ENCODE measurements at regions not wholly inside any gene's neighbourhood (a gene's known extent, or its start where the extent isn't known, plus 50 kb on each side); places are given as distances from the start of the nearest gene placed in this dataset.
"Not testable (repeated sequence)": the region's sequence is repeated elsewhere in the genome, so short reads cannot be mapped to it uniquely, and the experiment has no call there.

- no peaks in the 10 kb centered on the region for H3K9me3 Mint-ChIP-seq
- H3K4me3 Mint-ChIP-seq: no peak overlapping the region
- no peak overlapping the region for H3K27ac Mint-ChIP-seq
- no peak for DNase-seq
- H3K36me3 Mint-ChIP-seq: no peaks in the 10 kb centered on the region
- no peaks in the 10 kb centered on the region for H3K27me3 Mint-ChIP-seq
- no peaks in the 10 kb centered on the region for H3K4me1 Mint-ChIP-seq
Measured at GRCh38 chr15:26115229-26115943, 252.3 kb upstream of the ATP10A start.

- H3K4me1 Mint-ChIP-seq, H3K27me3 Mint-ChIP-seq, H3K4me3 Mint-ChIP-seq, H3K27ac Mint-ChIP-seq, DNase-seq, H3K9me3 Mint-ChIP-seq, H3K36me3 Mint-ChIP-seq: not testable (repeated sequence)
Measured at GRCh38 chr15:26114128-26114527, 251.0 kb upstream of the ATP10A start.

- Mint-ChIP-seq H3K27ac (no peak overlapping the region), H3K27me3 (no peaks in the 10 kb centered on the region), H3K4me3 (no peak overlapping the region), H3K9me3 (no peaks in the 10 kb centered on the region), H3K4me1 (no peaks in the 10 kb centered on the region), H3K36me3 (no peaks in the 10 kb centered on the region)
- no peak for DNase-seq
Measured at GRCh38 chr15:26113296-26113695, 250.2 kb upstream of the ATP10A start.

- Mint-ChIP-seq H3K4me3 (no peak overlapping the region), H3K36me3 (no peaks in the 10 kb centered on the region), H3K27ac (no peak overlapping the region), H3K9me3 (no peaks in the 10 kb centered on the region), H3K4me1 (no peaks in the 10 kb centered on the region), H3K27me3 (no peaks in the 10 kb centered on the region)
- no peak for DNase-seq
Measured at GRCh38 chr15:26109203-26109602, 246.1 kb upstream of the ATP10A start.

GRCh38 chr15:26106556-26106955, 243.4 kb upstream of the ATP10A start:
- Mint-ChIP-seq H3K4me1 (no peaks in the 10 kb centered on the region), H3K27me3 (peaks cover 13% of the 10 kb centered on the region), H3K9me3 (no peaks in the 10 kb centered on the region), H3K27ac (no peak overlapping the region), H3K4me3 (no peak overlapping the region), H3K36me3 (no peaks in the 10 kb centered on the region)
- DNase-seq: no peak

- Mint-ChIP-seq H3K27ac (no peak overlapping the region), H3K4me3 (no peak overlapping the region), H3K27me3 (peaks cover 17% of the 10 kb centered on the region), H3K9me3 (no peaks in the 10 kb centered on the region), H3K4me1 (no peaks in the 10 kb centered on the region), H3K36me3 (no peaks in the 10 kb centered on the region)
- no peak for DNase-seq
Measured at GRCh38 chr15:26103002-26103404, 239.9 kb upstream of the ATP10A start.

- no peak overlapping the region for H3K4me3 Mint-ChIP-seq
Measured at GRCh38 chr15:26102365-26102764, 239.2 kb upstream of the ATP10A start.

GRCh38 chr15:26101443-26101842, 238.3 kb upstream of the ATP10A start:
- no peak overlapping the region for H3K27ac Mint-ChIP-seq
- H3K36me3 Mint-ChIP-seq: no peaks in the 10 kb centered on the region
- no peaks in the 10 kb centered on the region for H3K4me1 Mint-ChIP-seq
- DNase-seq: no peak
- no peak overlapping the region for H3K4me3 Mint-ChIP-seq
- no peaks in the 10 kb centered on the region for H3K9me3 Mint-ChIP-seq
- H3K27me3 Mint-ChIP-seq: peaks cover 18% of the 10 kb centered on the region

More at GRCh38 chr15:26102365-26102764, 239.2 kb upstream of the ATP10A start:
- no peaks in the 10 kb centered on the region for H3K4me1 Mint-ChIP-seq
- peaks cover 17% of the 10 kb centered on the region for H3K27me3 Mint-ChIP-seq
- no peaks in the 10 kb centered on the region for H3K9me3 Mint-ChIP-seq
- no peak for DNase-seq
- no peaks in the 10 kb centered on the region for H3K36me3 Mint-ChIP-seq
- H3K27ac Mint-ChIP-seq: no peak overlapping the region

GRCh38 chr15:26098801-26099200, 235.7 kb upstream of the ATP10A start:
- no peak for DNase-seq
- Mint-ChIP-seq H3K4me3 (no peak overlapping the region), H3K27me3 (peaks cover 35% of the 10 kb centered on the region), H3K4me1 (no peaks in the 10 kb centered on the region), H3K9me3 (no peaks in the 10 kb centered on the region), H3K36me3 (no peaks in the 10 kb centered on the region), H3K27ac (no peak overlapping the region)

- Mint-ChIP-seq H3K27ac (no peak overlapping the region), H3K9me3 (no peaks in the 10 kb centered on the region), H3K4me3 (no peak overlapping the region), H3K4me1 (no peaks in the 10 kb centered on the region), H3K36me3 (no peaks in the 10 kb centered on the region), H3K27me3 (peaks cover 33% of the 10 kb centered on the region)
- DNase-seq: no peak
Measured at GRCh38 chr15:26097216-26097615, 234.1 kb upstream of the ATP10A start.

GRCh38 chr15:26096581-26096980, 233.5 kb upstream of the ATP10A start:
- Mint-ChIP-seq H3K4me3 (no peak overlapping the region), H3K27ac (no peak overlapping the region), H3K4me1 (no peaks in the 10 kb centered on the region), H3K9me3 (no peaks in the 10 kb centered on the region), H3K27me3 (peaks cover 31% of the 10 kb centered on the region), H3K36me3 (no peaks in the 10 kb centered on the region)
- DNase-seq: no peak

- Mint-ChIP-seq H3K27ac (no peak overlapping the region), H3K9me3 (no peaks in the 10 kb centered on the region), H3K36me3 (no peaks in the 10 kb centered on the region), H3K27me3 (peaks cover 36% of the 10 kb centered on the region), H3K4me3 (no peak overlapping the region), H3K4me1 (no peaks in the 10 kb centered on the region)
- DNase-seq: no peak
Measured at GRCh38 chr15:26095710-26096330, 232.7 kb upstream of the ATP10A start.

- Mint-ChIP-seq H3K4me3 (no peak overlapping the region), H3K27me3 (peaks cover 35% of the 10 kb centered on the region), H3K4me1 (no peaks in the 10 kb centered on the region), H3K27ac (no peak overlapping the region), H3K36me3 (no peaks in the 10 kb centered on the region), H3K9me3 (no peaks in the 10 kb centered on the region)
- DNase-seq: no peak
Measured at GRCh38 chr15:26091184-26091583, 228.1 kb upstream of the ATP10A start.

- H3K9me3 Mint-ChIP-seq: no peaks in the 10 kb centered on the region
- no peak overlapping the region for H3K27ac Mint-ChIP-seq
- no peaks in the 10 kb centered on the region for H3K36me3 Mint-ChIP-seq
- H3K4me3 Mint-ChIP-seq: no peak overlapping the region
- H3K4me1 Mint-ChIP-seq: peaks cover 8% of the 10 kb centered on the region
- peaks cover 16% of the 10 kb centered on the region for H3K27me3 Mint-ChIP-seq
- no peak for DNase-seq
Measured at GRCh38 chr15:26087881-26088280, 224.8 kb upstream of the ATP10A start.

- Mint-ChIP-seq H3K9me3 (no peaks in the 10 kb centered on the region), H3K27ac (no peak overlapping the region), H3K4me3 (no peak overlapping the region), H3K27me3 (peaks cover 15% of the 10 kb centered on the region), H3K4me1 (peaks cover 10% of the 10 kb centered on the region), H3K36me3 (no peaks in the 10 kb centered on the region)
- DNase-seq: no peak
Measured at GRCh38 chr15:26087395-26087794, 224.3 kb upstream of the ATP10A start.

GRCh38 chr15:26084771-26085170, 221.6 kb upstream of the ATP10A start:
- Mint-ChIP-seq H3K36me3 (peaks cover 2% of the 10 kb centered on the region), H3K4me3 (no peak overlapping the region), H3K4me1 (peaks cover 23% of the 10 kb centered on the region), H3K27ac (no peak overlapping the region), H3K9me3 (peaks cover 2% of the 10 kb centered on the region), H3K27me3 (peaks cover 10% of the 10 kb centered on the region)
- DNase-seq: no peak

All from activated naive CD8-positive, alpha-beta T cell treated with anti-CD3 and anti-CD28 coated beads for 36 hours (primary cell).